T-cell (primary cell): ENCODE measurements at regions not wholly inside any gene's neighbourhood (a gene's known extent, or its start where the extent isn't known, plus 50 kb on each side); places are given as distances from the start of the nearest gene placed in this dataset.
"Not testable (repeated sequence)": the region's sequence is repeated elsewhere in the genome, so short reads cannot be mapped to it uniquely, and the experiment has no call there.

Experiments
- ATAC-seq, 4 experiments: fragments of 200-7000 bp in 3 of 4; fragments of 150-1000 bp in 1 of 4; cut with Tn5 transposase; replicated peaks in 1 of 4; 1 replicate in 3 of 4; 2 replicates in 1 of 4; pipeline ENCODE4 v1.10.0; 2021; ENCODE audit warnings: moderate library complexity in 3 of 4, mild to moderate bottlenecking in 2 of 4, moderate number of reproducible peaks in 1 of 4
- CTCF ChIA-PET, 2 donors: fragments of 300-600 bp; sonication (Branson Sonifier 250); formaldehyde crosslinking; loops; one replicate each; lab custom pipeline; 2022; ENCODE audit warnings: antibody characterized with exemption in 2 of 2; lab: Charles Lee
- POLR2A ChIA-PET, 2 donors: fragments of 300-600 bp; sonication (Branson Sonifier 250); formaldehyde crosslinking; loops; one replicate each; lab custom pipeline; 2022; ENCODE audit warnings: antibody characterized with exemption in 2 of 2; lab: Charles Lee
- DNase-seq, 35 experiments: peaks; one replicate each; pipeline versions ENCODE4 v3.0.0 to v3.0.0-alpha.2; 2013 to 2023
- H3K27ac ChIP-seq: one replicate; pipeline ENCODE4 v1.5.1; 2013; ENCODE audit warnings: low read length
- H3K27me3 ChIP-seq, 2 experiments: replicated peaks in 1 of 2; 1 replicate in 1 of 2; 2 replicates in 1 of 2; pipeline versions ENCODE4 v1.6.1 to v1.7.0; 2013; ENCODE audit warnings: low read length in 1 of 2, mixed read lengths in 1 of 2; ENCODE audit not compliant: control insufficient read depth in 2 of 2, insufficient read depth in 2 of 2; ENCODE audit errors: extremely low read depth in 1 of 2
- H3K36me3 ChIP-seq, 2 donors: 1 replicate in 1 of 2; 2 replicates in 1 of 2; pipeline versions ENCODE4 v1.6.1 to v1.7.0; 2013; ENCODE audit warnings: low read length in 1 of 2; ENCODE audit not compliant: control insufficient read depth in 2 of 2, insufficient read depth in 1 of 2; ENCODE audit errors: extremely low read depth in 1 of 2
- H3K4me1 ChIP-seq, 2 experiments: 1 replicate in 1 of 2; 2 replicates in 1 of 2; pipeline versions ENCODE4 v1.6.1 to v1.7.0; 2013; ENCODE audit warnings: low read length in 2 of 2, mixed read lengths in 1 of 2; ENCODE audit not compliant: insufficient read depth in 2 of 2, control insufficient read depth in 1 of 2; ENCODE audit errors: extremely low read depth in 1 of 2
- H3K4me3 ChIP-seq, 2 donors: 1 replicate in 1 of 2; 2 replicates in 1 of 2; pipeline versions ENCODE4 v1.5.1 to v1.7.0; 2013; ENCODE audit warnings: mild to moderate bottlenecking in 2 of 2, low read length in 1 of 2, moderate library complexity in 1 of 2; ENCODE audit not compliant: control insufficient read depth in 1 of 2; ENCODE audit errors: extremely low read depth in 1 of 2
- H3K9me3 ChIP-seq: 2 replicates; pipeline ENCODE4 v1.7.0; 2013
- H3K27ac Mint-ChIP-seq, 2 donors: one replicate each; pipeline ENCODE4 v1.8.0; 2020 to 2021; ENCODE audit warnings: mild to moderate bottlenecking in 2 of 2, mixed read lengths in 2 of 2
- H3K27me3 Mint-ChIP-seq, 2 donors: one replicate each; pipeline ENCODE4 v1.8.0; 2021 to 2022; ENCODE audit warnings: mixed read lengths in 2 of 2
- H3K36me3 Mint-ChIP-seq: one replicate; pipeline ENCODE4 v1.8.0; 2021; ENCODE audit warnings: mixed read lengths
- H3K4me1 Mint-ChIP-seq, 3 donors: one replicate each; pipeline ENCODE4 v1.8.0; 2020 to 2022; ENCODE audit warnings: mixed read lengths in 3 of 3, mild to moderate bottlenecking in 1 of 3
- H3K4me3 Mint-ChIP-seq, 3 donors: one replicate each; pipeline ENCODE4 v1.8.0; 2020 to 2022; ENCODE audit warnings: mild to moderate bottlenecking in 3 of 3, mixed read lengths in 3 of 3, moderate library complexity in 3 of 3
- H3K9me3 Mint-ChIP-seq, 3 donors: one replicate each; pipeline ENCODE4 v1.8.0; 2020 to 2022; ENCODE audit warnings: mixed read lengths in 3 of 3
- WGBS: methylation state at CpG from one replicate; pipeline ENCODE4 v1.1.5; 2013; ENCODE audit warnings: missing lambda C conversion rate; ENCODE audit not compliant: insufficient coverage; 5-methylcytosine and 5-hydroxymethylcytosine counted together

DNA sequence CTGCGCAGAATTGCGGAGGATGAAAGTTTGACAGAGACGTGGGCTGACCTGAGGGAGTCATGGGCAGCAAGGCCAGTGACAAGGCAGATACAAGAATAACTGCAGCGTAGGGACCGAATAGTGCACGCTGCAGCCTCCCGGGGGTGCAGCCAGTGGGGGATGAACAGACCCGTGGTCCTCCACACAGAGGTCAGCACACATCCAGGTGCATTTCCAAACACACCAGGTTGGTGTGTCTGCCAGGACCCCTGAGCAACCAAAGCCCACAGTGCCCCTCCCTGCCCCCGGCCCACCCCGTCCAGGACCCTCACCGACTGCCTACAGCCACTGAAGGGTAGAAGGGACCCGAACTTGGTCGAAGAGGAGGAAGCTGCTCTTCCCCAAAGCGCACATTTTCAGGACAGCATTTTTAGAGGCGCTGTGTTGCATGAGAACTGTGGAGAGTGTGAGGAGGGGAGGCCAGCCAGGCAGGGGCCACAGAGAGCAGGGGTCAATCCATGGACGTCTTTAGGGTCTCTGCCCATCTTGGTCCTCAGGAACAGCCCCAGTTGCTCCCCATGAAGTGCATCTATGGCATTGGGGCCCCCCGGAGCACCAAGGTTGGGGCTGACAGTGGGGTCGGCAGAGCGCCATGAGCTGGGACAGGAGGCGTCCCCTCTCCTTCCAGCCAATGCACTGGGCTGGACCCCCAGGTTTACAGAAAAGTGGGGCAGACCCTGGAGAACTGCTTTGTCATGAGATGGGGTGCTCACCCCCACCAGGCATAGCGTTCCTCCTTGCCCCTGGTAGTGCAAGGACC, 157.8 kb upstream of the AFDN start:
- ChIA-PET POLR2A (no interaction called here), CTCF (no interaction called here)
- H3K4me3 ChIP-seq: no peak overlapping the region
- Mint-ChIP-seq H3K4me3 (no peak overlapping the region), H3K27ac (no peak overlapping the region), H3K9me3 (peaks cover 0 to 14% (median 11%) of the 10 kb centered on the region in 3 donors), H3K27me3 (peaks cover 4% of the 10 kb centered on the region in 2 donors), H3K4me1 (no peaks in the 10 kb centered on the region), H3K36me3 (no peaks in the 10 kb centered on the region)
- H3K27me3 ChIP-seq: peaks cover 0 to 16% of the 10 kb centered on the region in 2 experiments
- ATAC-seq (no peak), DNase-seq (no peak)
- no peaks in the 10 kb centered on the region for H3K4me1 ChIP-seq
- H3K27ac ChIP-seq: no peak overlapping the region
- WGBS: 89% methylated on average over 19 of the region's 21 CpGs
- no peaks in the 10 kb centered on the region for H3K36me3 ChIP-seq
- H3K9me3 ChIP-seq: no peaks in the 10 kb centered on the region

DNA sequence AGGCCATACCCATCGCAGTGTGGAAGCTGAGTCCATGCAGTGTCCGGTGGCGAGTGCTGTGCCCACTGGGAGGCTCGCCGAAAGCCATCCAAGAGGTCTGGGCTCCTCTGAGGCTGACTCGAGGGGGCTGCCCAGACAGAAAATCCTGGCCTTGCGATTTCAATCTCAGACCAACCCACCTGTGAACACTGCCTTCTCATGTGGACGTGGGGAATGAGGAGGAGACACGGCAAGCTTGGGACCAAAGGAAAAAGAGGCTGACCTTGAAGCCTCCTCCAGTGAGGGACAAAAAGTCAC, 157.2 kb upstream of the AFDN start:
- DNase-seq: no peak
- no peaks in the 10 kb centered on the region for H3K4me1 Mint-ChIP-seq
- peaks cover 0 to 16% of the 10 kb centered on the region in 2 experiments for H3K27me3 ChIP-seq
- peaks cover 6 to 8% of the 10 kb centered on the region in 2 donors for H3K27me3 Mint-ChIP-seq
- ChIA-PET POLR2A (no interaction called here), CTCF (no interaction called here)
- no peaks in the 10 kb centered on the region for H3K4me1 ChIP-seq
- WGBS: 84% methylated on average over 3 of the region's 9 CpGs
- peaks cover 0 to 14% (median 11%) of the 10 kb centered on the region in 3 donors for H3K9me3 Mint-ChIP-seq
- H3K36me3 Mint-ChIP-seq: no peaks in the 10 kb centered on the region
- no peaks in the 10 kb centered on the region for H3K9me3 ChIP-seq
- H3K4me3 ChIP-seq: no peak overlapping the region
- no peak overlapping the region for H3K27ac Mint-ChIP-seq
- H3K4me3 Mint-ChIP-seq: no peak overlapping the region
- no peak overlapping the region for H3K27ac ChIP-seq
- no peak for ATAC-seq
- no peaks in the 10 kb centered on the region for H3K36me3 ChIP-seq

DNA sequence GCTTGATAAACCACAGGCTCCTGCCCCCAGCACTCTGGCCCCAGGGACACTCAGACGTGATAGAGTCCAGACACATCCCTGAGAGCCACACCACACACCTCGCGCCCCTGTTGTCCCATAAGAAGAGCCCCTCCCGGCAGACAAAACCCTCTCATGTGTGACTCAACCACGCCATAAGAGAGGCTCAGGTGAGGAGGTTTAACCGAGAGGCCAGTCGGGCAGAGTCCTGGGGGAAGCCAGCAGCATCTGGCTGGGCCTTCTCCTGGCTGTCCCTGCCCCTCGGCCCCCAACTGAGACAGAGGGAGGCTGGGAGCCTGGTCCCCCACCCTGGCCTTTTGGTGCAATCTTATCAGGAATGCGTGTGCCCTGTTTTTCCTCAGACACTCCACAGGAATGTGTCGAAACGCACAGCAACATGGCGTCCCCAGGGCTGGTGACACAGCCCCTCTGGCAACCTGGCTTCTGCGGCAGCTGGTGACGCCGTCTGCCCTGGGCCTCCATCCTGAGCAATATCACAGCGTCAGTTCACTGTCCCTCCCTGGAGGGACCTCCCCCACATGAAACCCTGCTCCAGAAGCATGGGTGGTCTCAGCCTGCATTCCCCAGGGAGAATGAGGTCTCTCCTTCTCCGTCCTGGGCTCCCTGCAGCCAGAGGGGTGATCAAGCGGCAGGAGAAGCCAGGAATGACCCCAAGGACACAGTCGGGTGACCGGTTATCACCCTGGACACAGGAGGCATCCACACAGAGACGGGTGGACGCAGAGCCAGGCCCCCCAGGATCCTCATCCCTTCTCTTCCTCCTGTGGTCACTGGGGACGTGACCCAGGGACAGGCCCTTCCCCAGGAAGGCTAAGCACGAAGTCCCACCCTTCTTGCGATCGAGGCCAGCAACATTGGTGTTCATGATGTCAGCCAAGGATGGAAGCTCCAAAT, 156.6 kb upstream of the AFDN start:
- Mint-ChIP-seq H3K36me3 (no peaks in the 10 kb centered on the region), H3K27me3 (peaks cover 11 to 12% of the 10 kb centered on the region in 2 donors), H3K4me3 (no peak overlapping the region), H3K4me1 (no peaks in the 10 kb centered on the region), H3K27ac (no peak overlapping the region), H3K9me3 (peaks cover 0 to 14% (median 11%) of the 10 kb centered on the region in 3 donors)
- Histone ChIP-seq H3K36me3 (no peaks in the 10 kb centered on the region), H3K4me1 (no peaks in the 10 kb centered on the region), H3K9me3 (no peaks in the 10 kb centered on the region), H3K27me3 (peaks cover 0 to 16% of the 10 kb centered on the region in 2 experiments), H3K4me3 (no peak overlapping the region), H3K27ac (no peak overlapping the region)
- no peak for DNase-seq
- no peak for ATAC-seq
- ChIA-PET POLR2A (no interaction called here), CTCF (no interaction called here)
- WGBS: 87% methylated on average over 23 of the region's 26 CpGs

DNA sequence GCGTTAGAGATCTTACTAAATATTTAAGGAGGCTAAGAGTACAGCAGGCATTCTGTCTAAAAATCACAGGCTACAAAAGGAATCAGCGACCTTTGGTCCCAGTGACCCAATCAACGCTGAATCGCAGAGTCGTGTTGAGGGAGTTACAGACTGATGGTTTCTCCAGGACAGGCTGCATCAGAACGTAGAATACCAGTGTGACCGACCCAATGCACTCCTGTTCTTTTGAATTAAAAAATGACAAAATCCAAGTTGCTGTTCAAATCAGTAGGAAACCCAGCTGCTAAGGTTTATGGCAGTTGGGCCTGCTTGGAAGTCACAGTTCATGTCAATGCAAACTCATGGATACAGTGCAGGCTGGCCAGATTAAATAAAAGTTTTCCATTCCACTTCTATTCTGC, 155.8 kb upstream of the AFDN start:
- no peak overlapping the region for H3K4me3 Mint-ChIP-seq
- no peak overlapping the region for H3K27ac Mint-ChIP-seq
- DNase-seq: no peak
- Histone ChIP-seq H3K36me3 (no peaks in the 10 kb centered on the region), H3K4me1 (no peaks in the 10 kb centered on the region), H3K9me3 (no peaks in the 10 kb centered on the region), H3K27ac (no peak overlapping the region), H3K27me3 (peaks cover 0 to 18% of the 10 kb centered on the region in 2 experiments), H3K4me3 (no peak overlapping the region)
- ChIA-PET CTCF (no interaction called here), POLR2A (no interaction called here)
- 92% methylated on average over 6 of the region's 7 CpGs for WGBS
- ATAC-seq: no peak
- no peaks in the 10 kb centered on the region for H3K4me1 Mint-ChIP-seq
- H3K27me3 Mint-ChIP-seq: peaks cover 18 to 19% of the 10 kb centered on the region in 2 donors
- H3K9me3 Mint-ChIP-seq: peaks cover 0 to 14% (median 11%) of the 10 kb centered on the region in 3 donors
- H3K36me3 Mint-ChIP-seq: no peaks in the 10 kb centered on the region

DNA sequence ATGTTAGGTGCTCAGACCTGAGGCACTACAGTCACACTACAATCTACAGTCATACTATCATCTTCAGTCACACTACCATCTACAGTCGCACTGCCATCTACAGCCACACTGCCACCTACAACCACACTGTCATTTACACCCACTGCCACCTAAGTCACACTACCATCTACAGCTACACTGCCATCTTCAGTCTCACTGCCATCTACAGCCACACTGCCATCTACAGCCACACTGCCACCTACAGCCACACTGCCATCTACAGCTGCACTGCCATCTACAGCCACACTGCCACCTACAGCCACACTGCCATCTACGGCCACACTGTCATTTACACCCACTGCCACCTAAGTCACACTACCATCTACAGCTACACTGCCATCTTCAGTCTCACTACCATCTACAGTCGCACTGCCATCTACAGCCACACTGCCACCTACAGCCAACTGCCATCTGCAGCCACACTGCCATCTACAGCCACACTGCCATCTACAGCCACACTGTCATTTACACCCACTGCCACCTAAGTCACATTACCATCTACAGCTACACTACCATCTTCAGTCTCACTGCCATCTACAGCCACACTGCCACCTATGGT, 155.2 kb upstream of the AFDN start:
- WGBS: 86% methylated on average over 3 of the region's 3 CpGs

DNA sequence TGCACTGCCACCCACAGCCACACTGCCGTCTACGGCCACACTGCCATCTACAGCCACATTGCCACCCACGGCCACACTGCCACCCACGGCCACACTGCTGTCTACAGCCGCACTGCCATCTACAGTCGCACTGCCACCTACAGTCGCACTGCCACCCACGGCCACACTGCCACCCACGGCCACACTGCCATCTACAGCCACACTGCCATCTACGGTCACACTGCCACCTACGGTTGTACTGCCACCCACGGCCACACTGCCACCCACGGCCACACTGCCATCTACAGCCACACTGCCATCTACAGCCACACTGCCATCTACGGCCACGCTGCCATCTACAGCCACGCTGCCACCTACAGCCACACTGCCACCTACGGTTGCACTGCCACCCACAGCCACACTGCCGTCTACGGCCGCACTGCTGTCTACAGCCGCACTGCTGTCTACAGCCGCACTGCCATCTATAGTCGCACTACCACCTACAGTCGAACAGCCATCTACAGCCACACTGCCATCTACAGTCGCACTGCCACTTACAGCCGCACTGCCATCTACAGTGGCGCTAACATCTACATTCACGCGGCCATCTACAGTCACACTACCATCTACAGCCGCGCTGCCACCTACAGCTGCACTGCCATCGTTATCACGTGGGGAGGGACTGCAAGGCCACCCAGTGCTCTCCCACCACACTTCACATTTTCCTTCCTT, 154.6 kb upstream of the AFDN start:
- ChIA-PET POLR2A (no interaction called here), CTCF (no interaction called here)
- Mint-ChIP-seq H3K27ac (no peak overlapping the region), H3K4me1 (no peaks in the 10 kb centered on the region), H3K36me3 (no peaks in the 10 kb centered on the region), H3K27me3 (peaks cover 25 to 26% of the 10 kb centered on the region in 2 donors), H3K9me3 (peaks cover 0 to 14% (median 11%) of the 10 kb centered on the region in 3 donors), H3K4me3 (no peak overlapping the region)
- H3K4me3 ChIP-seq: no peak overlapping the region
- peaks cover 0 to 26% of the 10 kb centered on the region in 2 experiments for H3K27me3 ChIP-seq
- no peaks in the 10 kb centered on the region for H3K4me1 ChIP-seq
- H3K9me3 ChIP-seq: no peaks in the 10 kb centered on the region
- ATAC-seq (no peak), DNase-seq (no peak)
- H3K36me3 ChIP-seq: no peaks in the 10 kb centered on the region
- WGBS: 94% methylated on average over 32 of the region's 33 CpGs
- no peak overlapping the region for H3K27ac ChIP-seq

More for the DNA sequence above, 155.2 kb upstream of the AFDN start:
- H3K36me3 ChIP-seq, H3K4me3 ChIP-seq, POLR2A ChIA-PET, H3K27ac Mint-ChIP-seq, H3K4me1 ChIP-seq, H3K4me3 Mint-ChIP-seq, CTCF ChIA-PET, DNase-seq, H3K27ac ChIP-seq, H3K36me3 Mint-ChIP-seq, ATAC-seq, H3K4me1 Mint-ChIP-seq, H3K9me3 ChIP-seq: not testable (repeated sequence)
- peaks cover 23 to 24% of the 10 kb centered on the region in 2 donors for H3K27me3 Mint-ChIP-seq
- peaks cover 0 to 23% of the 10 kb centered on the region in 2 experiments for H3K27me3 ChIP-seq
- H3K9me3 Mint-ChIP-seq: peaks cover 0 to 14% (median 11%) of the 10 kb centered on the region in 3 donors
